Type B pancreatic cell (in vitro differentiated cells): ENCODE measurements at regions not wholly inside any gene's neighbourhood (a gene's known extent, or its start where the extent isn't known, plus 50 kb on each side); places are given as distances from the start of the nearest gene placed in this dataset.

ENCODE experiments used
- DNase-seq: peaks from one replicate; pipeline ENCODE4 v3.0.0; 2021; ENCODE audit warnings: mixed read lengths; ENCODE audit not compliant: unreplicated experiment; ENCODE audit errors: extremely low spot score
- H3K27ac Mint-ChIP-seq: 2 replicates; pipeline ENCODE4 v1.8.0; 2021; ENCODE audit warnings: mild to moderate bottlenecking, mixed read lengths
- H3K27me3 Mint-ChIP-seq: 2 replicates; pipeline ENCODE4 v1.8.0; 2021; ENCODE audit warnings: mixed read lengths
- H3K36me3 Mint-ChIP-seq: 2 replicates; pipeline ENCODE4 v1.8.0; 2021; ENCODE audit warnings: mixed read lengths
- H3K4me1 Mint-ChIP-seq: one replicate; pipeline ENCODE4 v1.8.0; 2021; ENCODE audit warnings: mixed read lengths; ENCODE audit not compliant: unreplicated experiment
- H3K4me3 Mint-ChIP-seq: 2 replicates; pipeline ENCODE4 v1.8.0; 2021; ENCODE audit warnings: mild to moderate bottlenecking, mixed read lengths
- H3K9me3 Mint-ChIP-seq: 2 replicates; pipeline ENCODE4 v1.8.0; 2021; ENCODE audit warnings: mixed read lengths
- CTCF ChIP-seq: fragments of 200-600 bp; sonication (generic); conservative IDR thresholded peaks from 2 replicates; pipeline ENCODE4 v1.5.0; 2021; ENCODE audit warnings: antibody characterized with exemption, mild to moderate bottlenecking

DNA sequence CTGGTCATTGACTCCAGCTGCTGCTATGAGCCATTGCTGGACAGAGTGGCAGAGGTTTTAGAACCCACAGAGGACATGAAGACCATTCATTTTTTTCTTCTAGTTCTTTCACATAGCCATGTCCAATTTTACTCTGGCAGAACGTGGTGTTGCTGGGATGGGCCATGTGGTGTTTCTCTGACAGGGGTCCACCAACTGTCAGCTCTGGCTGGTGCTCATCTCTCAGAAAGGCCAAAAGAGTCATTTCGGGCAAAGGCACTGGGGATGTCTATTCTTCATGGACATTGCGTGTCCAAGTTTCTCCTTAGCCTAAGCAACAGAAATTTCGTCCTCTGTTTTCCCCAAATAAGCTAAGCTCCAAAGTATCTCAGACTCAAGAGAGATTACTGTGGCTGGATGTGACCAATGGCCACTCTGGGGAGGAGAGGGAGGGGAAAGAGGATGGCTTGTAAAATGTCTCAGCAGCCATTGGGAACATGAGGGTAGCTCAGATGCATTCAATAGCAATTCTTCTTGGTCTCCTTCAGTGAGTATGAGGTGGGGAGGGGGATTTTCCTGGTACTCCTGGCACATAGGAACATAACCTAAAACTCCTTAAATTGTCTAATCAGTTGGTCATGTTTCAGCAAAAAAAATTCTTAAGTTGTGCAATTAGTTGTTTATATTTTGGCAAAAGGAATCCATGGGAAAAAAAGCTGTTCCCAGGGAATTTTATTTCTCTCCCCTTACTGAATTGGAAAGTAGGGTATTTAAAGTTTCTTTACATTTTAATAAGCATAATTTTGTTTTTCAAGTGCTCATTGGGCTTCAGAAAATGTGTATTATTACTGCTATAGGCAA is 131.6 kb upstream of the MITF start:
- no peak for TF ChIP-seq CTCF
- no peak for DNase-seq
- Mint-ChIP-seq H3K27ac (no peak overlapping the region), H3K27me3 (peaks cover 7% of the 10 kb centered on the region), H3K4me1 (no peaks in the 10 kb centered on the region), H3K36me3 (no peaks in the 10 kb centered on the region), H3K4me3 (no peak overlapping the region), H3K9me3 (peaks cover 4% of the 10 kb centered on the region)

DNA sequence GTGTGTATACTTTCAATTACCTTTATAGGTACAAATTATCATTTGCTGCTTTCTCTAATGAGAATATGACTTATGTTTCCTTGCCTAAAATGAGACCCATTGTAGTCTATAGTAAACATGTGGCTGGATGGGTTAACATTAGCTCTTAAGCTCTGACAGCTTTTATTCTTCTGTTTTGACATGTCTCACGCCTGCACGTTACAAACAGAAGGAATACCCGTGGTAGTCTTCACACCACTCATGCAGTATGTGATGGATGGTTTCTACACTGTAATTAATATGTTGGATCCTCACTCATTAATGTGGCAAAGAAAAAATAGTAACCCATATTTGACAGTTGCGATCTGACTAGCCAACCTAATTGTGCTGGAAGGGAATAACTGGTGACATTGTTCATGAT is 133.4 kb upstream of the MITF start:
- peaks cover 7% of the 10 kb centered on the region for H3K27me3 Mint-ChIP-seq
- H3K27ac Mint-ChIP-seq, result no peak overlapping the region
- no peaks in the 10 kb centered on the region for H3K4me1 Mint-ChIP-seq
- no peaks in the 10 kb centered on the region for H3K36me3 Mint-ChIP-seq
- no peak for DNase-seq
- no peak for TF ChIP-seq CTCF
- peaks cover 4% of the 10 kb centered on the region for H3K9me3 Mint-ChIP-seq
- no peak overlapping the region for H3K4me3 Mint-ChIP-seq

DNA sequence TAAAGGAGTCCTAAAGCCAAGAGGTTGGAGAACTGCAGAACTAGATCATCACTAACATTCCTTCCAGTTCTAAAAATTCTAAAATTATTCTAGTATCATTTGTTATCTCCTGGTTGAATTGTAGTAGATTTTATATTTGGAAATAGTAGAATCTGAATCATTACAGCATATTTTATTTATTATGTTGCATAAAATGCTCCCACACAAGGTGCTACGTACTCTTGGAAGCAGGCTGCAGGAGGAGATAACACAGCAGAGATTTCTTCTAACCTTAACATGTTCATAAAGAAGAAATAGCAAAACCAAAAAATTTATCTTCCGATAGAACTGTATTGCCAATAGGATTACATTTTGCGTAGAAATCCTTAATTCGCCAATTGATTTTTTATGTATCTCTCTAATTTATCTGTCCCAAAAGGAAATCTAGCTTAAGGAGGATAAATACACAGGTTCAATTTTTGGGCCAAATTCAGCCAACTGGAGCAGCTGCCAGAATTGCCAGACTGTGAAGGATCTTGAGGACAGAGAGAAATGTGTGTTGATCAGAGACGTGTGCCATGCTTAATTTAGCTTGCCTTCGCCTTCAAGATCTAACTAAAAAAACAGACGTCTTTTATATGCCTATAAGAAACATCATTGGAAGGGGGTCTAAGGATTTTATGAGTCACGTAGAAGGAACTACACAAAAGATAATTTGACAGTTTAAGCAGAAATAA is 134.4 kb upstream of the MITF start:
- DNase-seq, result no peak
- H3K27ac Mint-ChIP-seq, result no peak overlapping the region
- H3K9me3 Mint-ChIP-seq, result peaks cover 4% of the 10 kb centered on the region
- no peak for TF ChIP-seq CTCF
- H3K4me1 Mint-ChIP-seq, result no peaks in the 10 kb centered on the region
- no peak overlapping the region for H3K4me3 Mint-ChIP-seq
- H3K36me3 Mint-ChIP-seq, result no peaks in the 10 kb centered on the region
- peaks cover 7% of the 10 kb centered on the region for H3K27me3 Mint-ChIP-seq

- H3K27ac Mint-ChIP-seq, result no peak overlapping the region
- H3K9me3 Mint-ChIP-seq, result no peaks in the 10 kb centered on the region
- no peak overlapping the region for H3K4me3 Mint-ChIP-seq
- no peak for TF ChIP-seq CTCF
- H3K4me1 Mint-ChIP-seq, result no peaks in the 10 kb centered on the region
- no peak for DNase-seq
- H3K36me3 Mint-ChIP-seq, result no peaks in the 10 kb centered on the region
- peaks cover 7% of the 10 kb centered on the region for H3K27me3 Mint-ChIP-seq
Observed at GRCh38 chr3:69602112-69602511, 137.2 kb upstream of the MITF start.

DNA sequence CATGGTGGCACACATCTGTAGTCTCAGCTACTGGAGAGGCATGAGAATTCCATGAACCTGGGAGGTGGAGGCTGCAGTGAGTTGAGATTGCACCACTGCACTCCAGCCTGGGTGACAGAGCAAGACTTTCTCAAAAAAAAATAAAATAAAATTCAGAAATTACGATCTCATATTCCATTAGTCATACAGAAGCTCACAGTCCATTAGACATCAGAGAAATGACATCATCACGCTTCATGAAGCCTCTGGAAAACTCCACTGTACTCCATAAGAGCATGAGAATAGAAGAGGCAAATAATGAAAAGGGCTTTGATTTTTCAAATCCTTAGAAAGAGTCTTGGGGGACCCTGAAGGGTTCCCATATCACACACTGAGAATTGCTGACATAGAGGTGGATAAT is 145.0 kb upstream of the MITF start:
- TF ChIP-seq CTCF, result no peak

More for the DNA sequence above, 145.0 kb upstream of the MITF start:
- no peaks in the 10 kb centered on the region for H3K36me3 Mint-ChIP-seq
- no peaks in the 10 kb centered on the region for H3K9me3 Mint-ChIP-seq
- DNase-seq, result no peak
- H3K4me1 Mint-ChIP-seq, result no peaks in the 10 kb centered on the region
- no peaks in the 10 kb centered on the region for H3K27me3 Mint-ChIP-seq
- H3K27ac Mint-ChIP-seq, result no peak overlapping the region
- no peak overlapping the region for H3K4me3 Mint-ChIP-seq
